ENCODE measurements at regions not wholly inside any gene's neighbourhood (a gene's known extent, or its start where the extent isn't known, plus 50 kb on each side); places are given as distances from the start of the nearest gene placed in this dataset.

DNA sequence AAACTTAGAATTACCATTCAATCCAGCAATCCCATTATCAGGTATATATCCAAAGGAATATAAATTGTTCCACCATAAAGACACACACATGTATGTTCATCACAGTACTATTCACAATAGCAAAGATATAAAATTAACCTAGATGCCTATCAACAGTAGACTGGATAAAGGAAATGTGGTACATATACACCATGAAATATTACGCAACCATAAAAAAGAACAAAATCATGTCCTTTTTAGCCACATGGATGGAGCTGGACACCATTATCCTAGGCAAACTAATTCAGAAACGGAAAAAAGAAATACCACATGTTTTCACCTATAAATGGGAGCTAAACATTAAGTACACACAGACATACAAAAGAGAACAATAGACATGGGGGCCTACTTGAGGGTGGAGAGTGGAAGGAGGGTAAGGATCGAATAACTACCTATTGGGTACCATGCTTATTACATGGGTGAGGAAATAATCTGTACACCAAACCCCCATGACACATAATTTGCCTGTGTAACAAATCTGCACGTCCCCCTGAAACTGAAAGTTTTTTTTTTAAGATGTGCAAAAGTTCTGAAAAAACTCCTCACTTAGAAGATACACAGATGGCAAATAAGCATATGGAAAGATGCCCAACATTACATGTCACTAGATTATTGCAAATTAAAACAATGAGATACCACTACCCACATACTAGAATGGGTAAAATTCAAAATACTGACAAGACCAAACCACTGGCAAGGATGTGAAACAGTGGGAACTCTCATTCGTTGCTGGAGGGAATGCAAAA is 313.0 kb upstream of the CD180 start:
- no peak for DNase-seq

- DNase-seq, result no peak
Measured at GRCh38 chr5:67506241-67506640, 309.6 kb upstream of the CD180 start.

- peak in 1 of 14 donors; percentile 7 for DNase-seq
Measured at GRCh38 chr5:67502951-67503350, 306.4 kb upstream of the CD180 start.

- peak in 1 of 14 donors; percentile 66 for DNase-seq
Measured at GRCh38 chr5:67496051-67496450, 299.5 kb upstream of the CD180 start.

DNA sequence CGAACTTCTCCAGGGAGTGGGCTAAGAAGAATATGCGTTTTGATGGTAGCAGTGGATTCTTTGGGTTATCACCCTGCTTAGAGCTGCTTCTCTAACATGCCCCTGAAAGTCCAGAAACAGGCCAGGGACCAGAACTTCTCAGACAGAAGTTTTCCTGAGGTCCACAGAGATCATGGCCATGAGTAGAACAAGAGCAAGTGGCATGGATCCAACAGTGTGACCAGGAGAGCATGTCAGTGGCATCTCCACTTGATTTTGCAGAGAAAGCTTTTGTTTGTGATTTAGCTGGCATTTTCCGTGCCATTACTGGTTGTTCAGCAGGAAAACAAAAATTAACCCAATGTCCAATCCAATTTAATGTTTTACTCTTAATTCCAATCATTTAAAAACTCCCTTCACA is 298.5 kb upstream of the CD180 start:
- peak in 1 of 14 donors; percentile 16 for DNase-seq

- DNase-seq, result peak in 7 of 14 donors; percentile 30 to 57 (median 45)
Measured at GRCh38 chr5:67494186-67494855, 297.7 kb upstream of the CD180 start.

DNA sequence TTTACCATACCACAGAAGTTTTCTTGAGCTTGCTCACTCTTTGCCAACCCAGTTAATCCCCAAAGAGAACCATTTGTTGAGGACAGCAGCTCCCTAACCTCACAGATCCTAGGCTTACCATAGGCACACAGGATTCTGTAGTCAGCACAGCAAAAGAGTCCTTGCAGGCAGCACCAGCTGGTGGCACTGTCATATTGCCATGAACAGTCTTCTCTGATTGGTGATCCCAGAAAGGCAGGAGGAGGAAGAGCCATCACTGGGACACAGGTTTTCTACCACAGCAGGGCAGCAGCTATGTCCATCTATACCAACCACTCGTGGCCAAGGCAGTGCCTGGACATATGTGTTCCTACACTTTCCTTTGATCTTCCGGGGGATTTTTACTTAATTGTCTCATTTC is 297.1 kb upstream of the CD180 start:
- peak in 12 of 14 donors; percentile 4 to 64 (median 55) for DNase-seq

- no peak for DNase-seq
Measured at GRCh38 chr5:67490543-67491321, 294.1 kb upstream of the CD180 start.

- no peak for DNase-seq
Measured at GRCh38 chr5:67488885-67489284, 292.3 kb upstream of the CD180 start.

DNA sequence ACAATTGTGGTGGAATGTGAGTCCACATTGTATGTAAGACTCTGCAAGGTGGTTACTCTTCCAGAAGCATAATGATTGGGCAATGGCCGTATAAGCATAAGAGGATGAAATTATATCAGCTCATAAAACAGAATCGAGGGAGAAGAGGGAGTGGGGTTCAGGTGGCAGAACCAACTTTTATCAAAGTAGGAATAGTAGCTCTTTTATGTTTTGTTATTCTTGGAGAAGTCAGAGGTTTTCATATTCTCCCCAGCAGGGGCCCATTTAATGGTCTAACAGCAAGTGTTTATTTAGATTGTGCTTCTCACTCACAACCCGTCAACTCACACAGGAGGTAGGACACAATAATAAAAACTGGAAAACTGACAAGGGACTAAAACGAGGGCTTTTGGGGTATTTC is 291.3 kb upstream of the CD180 start:
- DNase-seq, result no peak

- DNase-seq, result no peak
Measured at GRCh38 chr5:67483453-67484030, 286.9 kb upstream of the CD180 start.

DNA sequence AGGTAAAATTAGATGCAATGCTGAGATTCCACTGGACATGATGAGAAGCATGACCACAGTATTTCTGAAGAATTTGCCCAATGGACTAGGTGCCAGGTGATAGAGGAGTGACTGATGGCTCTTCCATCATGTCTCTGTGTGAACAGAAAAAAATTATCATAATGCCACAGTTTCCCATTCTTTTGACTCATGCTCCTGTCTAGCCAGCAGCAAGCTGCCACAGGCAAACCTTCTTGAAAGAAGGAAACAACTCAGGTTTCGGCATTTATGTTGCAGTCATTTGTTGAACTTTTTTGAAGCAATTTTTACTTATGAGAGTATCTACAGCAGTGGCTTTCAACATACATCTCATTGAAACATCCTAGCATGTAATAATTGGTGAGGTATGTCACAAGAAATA is 284.8 kb upstream of the CD180 start:
- no peak for DNase-seq

DNA sequence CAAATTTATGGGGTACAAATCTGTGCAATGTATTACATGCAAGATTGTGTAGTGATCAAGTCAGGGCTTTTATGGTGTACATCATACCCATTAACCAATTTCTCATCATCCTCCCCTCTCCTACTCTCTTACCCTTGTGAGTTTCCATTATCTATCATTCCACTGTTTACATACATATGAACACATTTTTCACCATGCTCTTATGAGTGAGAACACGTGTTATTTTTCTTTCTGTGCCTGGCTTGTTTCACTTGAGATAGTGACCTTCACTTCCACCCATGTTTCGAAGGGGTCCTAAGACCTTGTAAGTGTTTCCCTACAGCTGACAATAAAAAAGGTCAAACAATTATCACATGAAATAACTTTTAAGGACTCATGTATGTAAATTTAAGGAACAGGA is 281.7 kb upstream of the CD180 start:
- DNase-seq, result no peak

DNA sequence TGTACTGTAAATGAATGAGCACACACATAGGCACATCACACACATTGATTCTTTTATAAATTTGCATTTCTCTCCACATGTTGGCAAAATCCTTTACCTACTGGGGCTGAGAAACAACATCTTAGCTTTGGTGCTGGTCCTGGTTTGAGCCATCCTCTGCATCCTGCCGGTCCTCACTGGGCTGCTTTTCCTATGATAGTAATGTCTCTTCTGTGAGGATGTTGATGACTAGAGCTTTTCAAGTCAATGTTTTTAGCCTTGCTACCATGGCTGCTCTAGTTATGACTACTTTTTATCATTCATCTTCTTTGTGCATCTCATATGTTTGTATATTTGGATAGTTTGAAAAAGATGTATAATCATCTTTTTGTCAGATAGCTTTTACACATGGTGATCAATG is 280.4 kb upstream of the CD180 start:
- DNase-seq, result no peak

- no peak for DNase-seq
Measured at GRCh38 chr5:67476531-67476930, 279.9 kb upstream of the CD180 start.

GRCh38 chr5:67475489-67475888 is 278.9 kb upstream of the CD180 start:
- no peak for DNase-seq

DNA sequence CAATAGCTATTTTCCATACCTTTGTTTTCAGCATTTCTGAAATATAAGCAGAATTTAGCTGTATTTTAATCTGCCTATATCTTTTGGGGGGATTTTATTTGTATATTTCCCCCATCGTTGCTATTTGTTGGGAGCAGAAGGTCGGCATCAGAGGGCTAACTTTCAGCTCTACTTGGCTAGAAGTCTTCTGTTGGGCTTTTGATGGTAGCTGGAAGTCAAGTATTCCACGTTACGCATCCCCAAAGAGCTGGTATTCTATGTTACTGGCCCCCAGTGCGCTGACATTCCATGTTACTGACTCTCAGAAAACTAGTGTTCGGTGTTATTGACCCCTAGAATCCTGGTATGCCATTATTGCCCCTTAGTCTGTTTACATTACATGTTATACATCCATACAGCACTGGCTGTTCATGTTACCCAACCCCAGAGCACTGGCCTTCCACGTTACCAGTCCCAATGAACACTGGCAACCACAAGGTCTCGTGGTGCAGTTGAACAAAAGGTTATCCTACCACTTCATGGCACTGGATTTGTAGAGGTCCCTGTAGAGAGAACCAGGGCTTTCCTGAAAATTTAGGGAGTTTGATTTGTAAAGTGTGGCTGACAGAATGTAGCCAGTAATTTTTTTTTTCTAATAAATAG is 278.1 kb upstream of the CD180 start:
- no peak for DNase-seq

- DNase-seq, result no peak
Measured at GRCh38 chr5:67467110-67467509, 270.5 kb upstream of the CD180 start.

DNA sequence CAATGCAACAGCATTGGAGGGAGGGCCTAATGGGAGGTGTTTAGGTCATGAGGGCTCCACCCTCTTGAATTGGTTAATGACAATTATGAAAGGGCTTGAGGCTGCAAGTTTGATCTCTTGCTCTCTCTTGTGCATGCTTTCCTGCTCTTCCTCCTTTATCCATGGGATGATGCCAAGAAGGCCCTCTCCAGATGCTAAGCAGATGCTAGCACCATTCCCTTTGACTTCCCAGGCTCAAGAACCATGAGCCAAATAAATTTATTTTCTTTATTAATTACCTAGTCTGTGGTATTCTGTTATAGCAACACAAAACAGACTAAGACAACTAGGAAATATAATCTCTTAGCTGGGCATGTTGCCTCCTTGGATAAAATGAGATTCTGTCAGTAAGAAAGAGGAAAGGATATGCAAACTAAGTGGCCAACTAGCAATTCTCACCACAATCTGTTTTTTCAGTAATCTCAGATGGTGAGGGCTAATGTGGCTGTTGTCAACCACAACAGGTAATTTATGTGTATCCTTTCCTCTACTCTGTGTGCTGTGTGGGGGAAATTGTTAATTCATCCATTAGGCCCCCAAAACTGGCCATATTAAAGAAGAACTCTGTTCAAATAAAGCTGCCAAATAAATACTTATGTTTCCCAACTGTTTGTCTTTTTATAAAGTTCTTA is 269.1 kb upstream of the CD180 start:
- DNase-seq, result no peak

DNA sequence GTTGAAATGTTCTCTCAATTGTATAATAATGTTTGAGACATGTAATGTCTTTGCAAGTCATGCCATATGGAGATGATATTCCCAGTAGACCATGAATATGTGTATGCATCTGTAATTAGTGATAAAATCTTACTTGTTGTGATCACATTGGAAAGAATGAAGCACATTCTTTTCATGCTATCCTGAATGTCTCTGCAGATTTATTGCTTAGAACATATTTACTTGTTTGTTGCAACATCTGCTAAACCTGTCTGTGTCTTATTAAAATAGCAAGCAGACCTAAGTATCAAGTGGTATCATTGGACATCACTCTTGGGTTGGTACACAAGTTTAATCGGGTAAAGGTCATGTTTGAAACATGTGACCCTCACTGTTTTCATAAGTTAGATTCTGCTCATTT is 265.5 kb upstream of the CD180 start:
- no peak for DNase-seq

DNA sequence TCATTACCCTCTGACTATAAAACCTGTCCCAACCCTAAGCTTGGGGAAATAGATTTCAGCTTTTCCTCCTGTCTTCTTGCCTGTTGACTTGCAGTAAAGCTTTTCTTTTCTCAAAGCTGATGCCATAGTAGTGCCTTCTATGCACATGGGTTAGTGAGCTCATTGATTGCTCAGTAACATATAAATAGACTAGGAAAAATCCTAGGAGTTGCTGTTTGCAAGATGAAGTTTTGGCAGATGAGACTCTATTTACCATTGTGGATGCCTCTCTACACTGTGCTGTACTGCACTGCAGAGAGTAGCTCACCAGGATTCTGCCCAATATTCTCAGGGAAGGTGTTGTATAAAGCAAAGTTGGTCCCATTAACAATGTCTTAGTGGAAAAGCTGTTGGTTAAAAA is 262.7 kb upstream of the CD180 start:
- no peak for DNase-seq

GRCh38 chr5:67455970-67456369 is 259.4 kb upstream of the CD180 start:
- no peak for DNase-seq

All from C1 segment of cervical spinal cord (tissue), 14 donors.